A549 (cell line): ENCODE measurements at regions not wholly inside any gene's neighbourhood (a gene's known extent, or its start where the extent isn't known, plus 50 kb on each side); places are given as distances from the start of the nearest gene placed in this dataset.

Source experiments
- CBX8 ChIP-seq: fragments of 200-600 bp; sonication (generic); IDR thresholded peaks from 2 replicates; pipeline ENCODE4 v1.6.1; 2016
- EP300 ChIP-seq, 2 experiments: fragments of >200 bp; sonication (Bioruptor Twin); formaldehyde crosslinking; IDR thresholded peaks; 2 replicates in 1 of 2; 3 replicates in 1 of 2; pipeline ENCODE4 v1.6.1; 2016 to 2017
- JUN ChIP-seq, 2 experiments: fragments of >200 bp; sonication (Bioruptor Twin); formaldehyde crosslinking; IDR thresholded peaks; 2 replicates in 1 of 2; 3 replicates in 1 of 2; pipeline ENCODE4 v1.6.1; 2016 to 2017
- JUNB ChIP-seq: fragments of >200 bp; sonication (Bioruptor Twin); formaldehyde crosslinking; IDR thresholded peaks from 2 replicates; pipeline ENCODE4 v1.6.1; 2016
- MAFK ChIP-seq: fragments of 450-650 bp; IDR thresholded peaks from 2 replicates; pipeline ENCODE4 v1.6.1; 2014; ENCODE audit not compliant: partially characterized antibody
- MAZ ChIP-seq: fragments of 150-350 bp; IDR thresholded peaks from 2 replicates; pipeline ENCODE4 v1.6.1; 2014; ENCODE audit warnings: antibody characterized with exemption, low read depth, low read length, borderline replicate concordance
- RAD21 ChIP-seq, 2 experiments: fragments of >200 bp in 1 of 2; sonication (Bioruptor Twin) in 1 of 2; formaldehyde crosslinking in 1 of 2; IDR thresholded peaks in 1 of 2; conservative IDR thresholded peaks in 1 of 2; 2 replicates in 1 of 2; 3 replicates in 1 of 2; pipeline ENCODE4 v1.6.1; 2012 to 2018; ENCODE audit warnings: inconsistent platforms in 1 of 2
- RCOR1 ChIP-seq: fragments of 150-350 bp; IDR thresholded peaks from 2 replicates; pipeline ENCODE4 v1.6.1; 2014; ENCODE audit warnings: antibody characterized with exemption, low read length, low read depth
- REST ChIP-seq: fragments of 200-600 bp; sonication (generic); IDR thresholded peaks from 2 replicates; pipeline ENCODE4 v1.6.1; 2016; ENCODE audit warnings: antibody characterized with exemption, mild to moderate bottlenecking, moderate library complexity
- TF ChIP-seq, protein P1 (sequence below): fragments of >200 bp; sonication (Bioruptor Twin); formaldehyde crosslinking; IDR thresholded peaks from 3 replicates; pipeline ENCODE4 v1.5.1; 2016

DNA sequence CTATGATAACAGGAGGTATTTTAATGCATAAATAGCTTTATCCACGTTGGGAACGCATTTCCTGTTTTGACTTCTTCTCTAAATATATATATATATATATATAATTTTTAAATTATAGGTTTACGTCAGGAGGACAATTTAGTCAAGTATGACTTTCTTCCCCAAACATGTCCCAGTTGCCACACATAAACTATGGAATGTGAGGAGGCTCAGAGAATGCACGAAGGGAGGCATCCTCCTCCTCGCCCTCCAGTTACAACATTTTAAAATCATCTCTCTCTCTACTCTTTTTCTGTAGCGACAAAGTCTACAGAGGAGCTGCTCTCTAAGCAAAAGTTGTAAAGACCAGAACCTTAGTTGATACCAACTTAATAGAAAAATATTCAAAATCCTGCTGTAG, 106.9 kb upstream of the LYZL1 start:
- TF ChIP-seq, protein P1, sequence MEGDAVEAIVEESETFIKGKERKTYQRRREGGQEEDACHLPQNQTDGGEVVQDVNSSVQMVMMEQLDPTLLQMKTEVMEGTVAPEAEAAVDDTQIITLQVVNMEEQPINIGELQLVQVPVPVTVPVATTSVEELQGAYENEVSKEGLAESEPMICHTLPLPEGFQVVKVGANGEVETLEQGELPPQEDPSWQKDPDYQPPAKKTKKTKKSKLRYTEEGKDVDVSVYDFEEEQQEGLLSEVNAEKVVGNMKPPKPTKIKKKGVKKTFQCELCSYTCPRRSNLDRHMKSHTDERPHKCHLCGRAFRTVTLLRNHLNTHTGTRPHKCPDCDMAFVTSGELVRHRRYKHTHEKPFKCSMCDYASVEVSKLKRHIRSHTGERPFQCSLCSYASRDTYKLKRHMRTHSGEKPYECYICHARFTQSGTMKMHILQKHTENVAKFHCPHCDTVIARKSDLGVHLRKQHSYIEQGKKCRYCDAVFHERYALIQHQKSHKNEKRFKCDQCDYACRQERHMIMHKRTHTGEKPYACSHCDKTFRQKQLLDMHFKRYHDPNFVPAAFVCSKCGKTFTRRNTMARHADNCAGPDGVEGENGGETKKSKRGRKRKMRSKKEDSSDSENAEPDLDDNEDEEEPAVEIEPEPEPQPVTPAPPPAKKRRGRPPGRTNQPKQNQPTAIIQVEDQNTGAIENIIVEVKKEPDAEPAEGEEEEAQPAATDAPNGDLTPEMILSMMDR = no peak
- TF ChIP-seq RCOR1 = no peak
- no peak for TF ChIP-seq RAD21 (conservative IDR thresholded peaks at IDR 0.05 in 1 of 2, IDR thresholded peaks at IDR 0.05 in 1 of 2)
- TF ChIP-seq MAZ = no peak
- no peak for TF ChIP-seq EP300 (IDR thresholded peaks at IDR 0.05)
- no peak for TF ChIP-seq REST
- no peak for TF ChIP-seq JUNB
- TF ChIP-seq JUN (IDR thresholded peaks at IDR 0.05) = no peak
- no peak for TF ChIP-seq MAFK
- no peak for TF ChIP-seq CBX8
